IPS-18a (cell line): ENCODE measurements at regions not wholly inside any gene's neighbourhood (a gene's known extent, or its start where the extent isn't known, plus 50 kb on each side); places are given as distances from the start of the nearest gene placed in this dataset.

Experiments
- H3K27ac ChIP-seq: one replicate; pipeline ENCODE4 v1.5.1; 2013; ENCODE audit warnings: low read length
- H3K27me3 ChIP-seq: one replicate; pipeline ENCODE4 v1.6.1; 2013; ENCODE audit warnings: mild to moderate bottlenecking, low read length; ENCODE audit not compliant: control insufficient read depth, insufficient read depth
- H3K36me3 ChIP-seq: one replicate; pipeline ENCODE4 v1.6.1; 2013; ENCODE audit warnings: low read depth, low read length; ENCODE audit not compliant: control insufficient read depth
- H3K4me1 ChIP-seq: one replicate; pipeline ENCODE4 v1.6.1; 2013; ENCODE audit warnings: low read depth, low read length; ENCODE audit not compliant: control insufficient read depth
- H3K4me3 ChIP-seq: one replicate; pipeline ENCODE4 v1.5.1; 2013; ENCODE audit warnings: low read length
- H3K9ac ChIP-seq: one replicate; pipeline ENCODE4 v1.6.1; 2013; ENCODE audit warnings: mild to moderate bottlenecking, low read length, moderate library complexity
- H3K9me3 ChIP-seq: one replicate; pipeline ENCODE4 v1.6.1; 2013; ENCODE audit warnings: low read depth, low read length; ENCODE audit not compliant: control insufficient read depth

- H3K9me3 ChIP-seq = no peaks in the 10 kb centered on the region
- no peak overlapping the region for H3K4me3 ChIP-seq
- no peak overlapping the region for H3K9ac ChIP-seq
- no peak overlapping the region for H3K27ac ChIP-seq
- H3K27me3 ChIP-seq = no peaks in the 10 kb centered on the region
- no peaks in the 10 kb centered on the region for H3K36me3 ChIP-seq
- no peaks in the 10 kb centered on the region for H3K4me1 ChIP-seq
Measured at GRCh38 chr2:23249348-23249747, 135.6 kb upstream of the KLHL29 start.

GRCh38 chr2:23250371-23250770, 134.6 kb upstream of the KLHL29 start:
- Histone ChIP-seq H3K27ac (no peak overlapping the region), H3K9ac (no peak overlapping the region), H3K4me1 (no peaks in the 10 kb centered on the region), H3K4me3 (no peak overlapping the region), H3K36me3 (no peaks in the 10 kb centered on the region), H3K9me3 (no peaks in the 10 kb centered on the region), H3K27me3 (no peaks in the 10 kb centered on the region)

- H3K4me1 ChIP-seq = no peaks in the 10 kb centered on the region
- no peak overlapping the region for H3K27ac ChIP-seq
- H3K27me3 ChIP-seq = no peaks in the 10 kb centered on the region
- no peaks in the 10 kb centered on the region for H3K36me3 ChIP-seq
- no peaks in the 10 kb centered on the region for H3K9me3 ChIP-seq
- H3K4me3 ChIP-seq = no peak overlapping the region
- H3K9ac ChIP-seq = no peak overlapping the region
Measured at GRCh38 chr2:23256643-23257042, 128.3 kb upstream of the KLHL29 start.

DNA sequence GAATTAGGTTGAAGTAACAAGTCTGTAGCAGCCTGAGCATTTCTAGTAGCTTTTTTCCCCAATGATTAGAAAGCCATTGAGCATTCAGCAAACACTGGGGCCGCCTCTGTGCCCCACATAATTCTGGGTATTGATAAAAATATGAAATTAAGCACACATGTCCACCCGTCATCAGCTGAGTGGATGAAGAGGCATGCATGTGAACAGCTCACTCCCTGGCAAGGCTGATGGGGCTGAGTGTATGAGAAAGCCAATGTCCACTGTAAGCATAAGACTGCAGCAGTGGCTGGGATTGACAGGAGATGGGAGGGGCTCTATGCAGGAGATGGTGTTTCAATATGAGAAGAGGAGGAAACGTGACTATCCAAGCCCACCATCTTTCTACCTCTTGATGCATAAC, 124.4 kb upstream of the KLHL29 start:
- no peak overlapping the region for H3K4me3 ChIP-seq
- H3K36me3 ChIP-seq = no peaks in the 10 kb centered on the region
- H3K9me3 ChIP-seq = no peaks in the 10 kb centered on the region
- no peaks in the 10 kb centered on the region for H3K27me3 ChIP-seq
- H3K27ac ChIP-seq = no peak overlapping the region
- no peak overlapping the region for H3K9ac ChIP-seq
- H3K4me1 ChIP-seq = no peaks in the 10 kb centered on the region

DNA sequence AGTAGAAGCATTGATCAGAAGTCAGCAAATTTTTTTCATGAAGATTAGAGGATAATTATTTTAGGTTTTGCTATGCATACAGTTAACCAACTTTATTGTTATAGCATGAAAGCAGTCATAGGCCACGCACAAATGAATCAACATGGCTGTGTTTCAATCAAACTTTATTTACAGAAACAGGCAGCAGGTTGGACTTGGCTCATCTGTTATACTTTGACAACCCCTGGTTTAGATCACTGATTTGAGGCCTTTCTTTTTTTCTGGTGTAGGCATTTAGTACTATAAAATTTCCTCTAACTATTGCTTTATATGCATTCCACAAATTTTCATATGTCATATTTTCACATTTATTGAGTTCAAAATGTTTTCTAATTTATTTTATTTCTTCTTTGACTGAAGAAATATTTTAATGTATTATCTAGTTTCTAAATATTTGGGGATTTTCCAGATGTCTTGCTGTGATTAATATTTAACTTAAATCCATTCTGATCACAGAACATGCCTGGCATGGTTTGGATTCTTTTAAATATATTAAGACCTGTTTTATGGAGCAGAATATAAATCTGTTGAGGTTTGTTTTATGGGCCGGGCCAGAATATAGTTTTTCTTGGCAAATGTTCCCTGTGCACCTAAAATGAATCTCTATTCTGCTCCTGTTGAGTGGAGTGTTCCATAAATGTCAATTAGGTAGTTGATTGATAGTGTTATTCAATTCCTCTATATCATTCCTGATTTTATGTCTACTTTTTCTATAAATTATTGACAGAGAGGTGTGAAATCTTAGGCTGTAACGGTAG, 116.3 kb upstream of the KLHL29 start:
- Histone ChIP-seq H3K4me1 (no peaks in the 10 kb centered on the region), H3K27ac (no peak overlapping the region), H3K4me3 (no peak overlapping the region), H3K9ac (no peak overlapping the region), H3K36me3 (no peaks in the 10 kb centered on the region), H3K27me3 (no peaks in the 10 kb centered on the region), H3K9me3 (no peaks in the 10 kb centered on the region)

- Histone ChIP-seq H3K9me3 (no peaks in the 10 kb centered on the region), H3K9ac (no peak overlapping the region), H3K27me3 (no peaks in the 10 kb centered on the region), H3K4me3 (no peak overlapping the region), H3K36me3 (no peaks in the 10 kb centered on the region), H3K4me1 (no peaks in the 10 kb centered on the region), H3K27ac (no peak overlapping the region)
Measured at GRCh38 chr2:23269747-23270146, 115.2 kb upstream of the KLHL29 start.

GRCh38 chr2:23270810-23271209, 114.2 kb upstream of the KLHL29 start:
- Histone ChIP-seq H3K4me3 (no peak overlapping the region), H3K27me3 (no peaks in the 10 kb centered on the region), H3K9me3 (no peaks in the 10 kb centered on the region), H3K9ac (no peak overlapping the region), H3K27ac (no peak overlapping the region), H3K36me3 (no peaks in the 10 kb centered on the region), H3K4me1 (no peaks in the 10 kb centered on the region)

DNA sequence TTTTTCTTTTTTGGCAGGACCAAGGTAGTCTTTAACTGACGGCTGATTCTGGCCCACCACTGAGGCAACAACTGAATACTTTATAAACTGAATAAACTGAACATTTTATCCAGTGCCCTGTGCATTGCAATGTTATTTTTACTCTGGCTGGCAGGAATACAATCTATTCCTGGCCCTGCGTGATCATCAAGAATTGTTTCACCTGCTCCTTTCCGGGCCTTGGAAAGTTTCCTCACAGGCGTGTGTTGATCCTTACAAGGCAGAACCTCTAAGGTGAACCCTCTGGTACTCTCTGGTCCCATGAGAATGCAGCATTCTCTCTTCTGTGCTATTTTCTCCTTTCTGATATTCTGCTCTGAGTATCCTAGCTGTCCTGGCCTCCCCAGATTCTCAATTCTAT, 113.7 kb upstream of the KLHL29 start:
- Histone ChIP-seq H3K27ac (no peak overlapping the region), H3K4me1 (no peaks in the 10 kb centered on the region), H3K9me3 (no peaks in the 10 kb centered on the region), H3K4me3 (no peak overlapping the region), H3K36me3 (no peaks in the 10 kb centered on the region), H3K9ac (no peak overlapping the region), H3K27me3 (no peaks in the 10 kb centered on the region)

DNA sequence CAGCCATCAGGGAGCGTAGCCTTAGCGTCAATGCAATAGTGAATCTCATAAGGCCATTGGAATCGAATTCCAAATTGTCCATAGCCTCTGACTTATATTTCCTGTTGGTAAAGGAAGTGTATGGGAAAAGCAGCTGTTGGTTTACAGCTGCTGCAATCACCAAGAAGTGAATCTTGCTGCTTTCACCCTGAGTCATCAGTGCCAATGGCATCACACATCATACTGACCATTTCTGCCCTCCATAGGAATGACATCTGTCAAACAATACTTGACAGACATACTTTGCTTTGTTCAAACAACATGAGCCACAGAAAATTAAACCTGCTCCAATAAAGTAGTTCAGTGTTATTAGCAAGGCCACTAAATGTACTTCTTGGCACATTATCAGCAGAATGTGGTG, 111.2 kb upstream of the KLHL29 start:
- H3K9me3 ChIP-seq = no peaks in the 10 kb centered on the region
- H3K36me3 ChIP-seq = no peaks in the 10 kb centered on the region
- no peaks in the 10 kb centered on the region for H3K4me1 ChIP-seq
- no peak overlapping the region for H3K27ac ChIP-seq
- H3K27me3 ChIP-seq = no peaks in the 10 kb centered on the region
- no peak overlapping the region for H3K4me3 ChIP-seq
- no peak overlapping the region for H3K9ac ChIP-seq

DNA sequence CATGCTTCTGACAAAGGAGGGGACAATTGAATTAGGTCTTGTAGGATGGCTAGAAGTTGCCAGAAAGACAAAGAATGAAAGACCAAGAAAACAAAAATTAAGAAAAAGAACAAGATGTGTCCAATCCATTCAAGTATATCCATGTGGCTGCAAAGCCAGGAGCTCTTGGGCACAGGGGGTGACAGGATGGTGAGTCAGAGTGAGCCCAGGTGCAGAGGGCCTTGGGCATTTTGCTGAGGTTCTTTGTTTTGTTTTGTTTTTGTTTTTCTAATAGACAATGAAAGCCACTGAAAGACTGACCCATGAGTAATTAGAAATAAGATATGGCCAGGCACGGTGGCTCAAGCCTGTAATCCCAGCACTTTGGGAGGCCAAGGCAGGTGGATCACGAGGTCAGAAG, 104.6 kb upstream of the KLHL29 start:
- Histone ChIP-seq H3K36me3 (no peaks in the 10 kb centered on the region), H3K9ac (no peak overlapping the region), H3K4me1 (peaks cover 6% of the 10 kb centered on the region), H3K9me3 (no peaks in the 10 kb centered on the region), H3K27me3 (no peaks in the 10 kb centered on the region), H3K27ac (no peak overlapping the region), H3K4me3 (no peak overlapping the region)

DNA sequence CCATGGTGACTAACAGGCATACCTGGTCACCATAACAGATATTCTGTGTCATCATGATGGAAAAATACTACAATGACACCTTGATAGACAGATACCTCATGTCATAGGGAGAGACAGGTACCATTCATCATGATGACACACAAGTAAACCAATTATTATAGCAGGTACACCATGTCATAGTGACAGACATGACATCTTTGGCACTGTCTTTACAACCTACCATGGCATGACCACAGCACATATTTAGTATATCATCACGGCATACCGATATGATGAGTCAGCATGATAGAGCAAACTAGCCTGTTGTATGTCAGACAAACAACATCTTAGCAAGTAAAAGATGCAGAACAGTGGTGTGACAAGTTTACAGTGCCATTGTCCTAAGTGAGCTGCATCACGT, 101.3 kb upstream of the KLHL29 start:
- H3K27me3 ChIP-seq = no peaks in the 10 kb centered on the region
- no peak overlapping the region for H3K9ac ChIP-seq
- peaks cover 19% of the 10 kb centered on the region for H3K4me1 ChIP-seq
- H3K4me3 ChIP-seq = no peak overlapping the region
- no peaks in the 10 kb centered on the region for H3K36me3 ChIP-seq
- H3K9me3 ChIP-seq = no peaks in the 10 kb centered on the region
- H3K27ac ChIP-seq = no peak overlapping the region

DNA sequence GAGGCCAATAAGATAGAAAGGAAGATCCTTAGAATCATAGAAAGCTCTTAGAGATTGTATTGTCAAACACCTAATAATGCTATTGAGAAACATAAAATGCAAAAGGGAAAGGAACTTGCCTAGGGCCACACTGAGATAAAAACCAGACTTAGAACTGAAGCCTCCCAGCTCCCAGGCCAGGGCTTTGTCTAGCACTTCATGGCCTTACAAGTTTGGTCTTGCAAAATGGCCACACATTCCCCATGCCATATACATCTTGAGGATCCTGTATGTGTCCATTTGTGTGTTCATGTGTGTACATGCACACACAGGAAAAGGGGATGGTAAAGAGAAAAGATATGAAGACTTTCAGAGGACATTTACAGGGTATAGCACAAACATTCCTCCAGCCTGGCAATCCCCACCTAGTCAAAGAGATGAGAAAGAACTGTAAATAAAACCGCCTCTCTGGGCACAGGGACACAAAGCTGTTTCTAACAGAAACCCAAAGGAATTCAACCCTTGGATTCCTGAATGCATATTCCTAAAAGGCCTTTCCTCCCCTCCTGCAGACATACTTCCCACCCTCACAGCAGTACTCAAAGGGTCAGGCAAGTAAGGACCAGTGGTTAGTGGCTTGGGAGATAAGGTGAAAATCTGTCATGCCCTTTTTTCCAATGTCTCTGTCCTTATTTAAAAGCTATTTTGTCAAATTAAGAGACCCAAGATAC, 99.7 kb upstream of the KLHL29 start:
- no peak overlapping the region for H3K4me3 ChIP-seq
- no peaks in the 10 kb centered on the region for H3K27me3 ChIP-seq
- H3K9ac ChIP-seq = no peak overlapping the region
- H3K27ac ChIP-seq = no peak overlapping the region
- no peaks in the 10 kb centered on the region for H3K36me3 ChIP-seq
- no peaks in the 10 kb centered on the region for H3K9me3 ChIP-seq
- peaks cover 19% of the 10 kb centered on the region for H3K4me1 ChIP-seq
